Lower lobe of right lung (tissue), 2 donors: ENCODE measurements at regions not wholly inside any gene's neighbourhood (a gene's known extent, or its start where the extent isn't known, plus 50 kb on each side); places are given as distances from the start of the nearest gene placed in this dataset.
"Not testable (repeated sequence)": the region's sequence is repeated elsewhere in the genome, so short reads cannot be mapped to it uniquely, and the experiment has no call there.

ENCODE experiments used
- ATAC-seq, 2 donors: fragments of 200-7000 bp; cut with Tn5 transposase; one replicate each; pipeline ENCODE4 v1.9.1; 2020 to 2022; ENCODE audit warnings: mild to moderate bottlenecking in 2 of 2, moderate library complexity in 2 of 2
- DNase-seq: peaks from one replicate; pipeline ENCODE4 v3.0.0-alpha.2; 2020
- H3K27ac ChIP-seq: fragments of 200-600 bp; one replicate; pipeline ENCODE4 v1.8.0; 2022
- H3K27me3 ChIP-seq: fragments of 200-600 bp; one replicate; pipeline ENCODE4 v1.8.0; 2022; ENCODE audit warnings: low read depth
- H3K36me3 ChIP-seq: fragments of 200-600 bp; one replicate; pipeline ENCODE4 v1.8.0; 2022; ENCODE audit warnings: mild to moderate bottlenecking
- H3K4me1 ChIP-seq: fragments of 200-600 bp; one replicate; pipeline ENCODE4 v1.8.0; 2022
- H3K4me3 ChIP-seq: fragments of 200-600 bp; one replicate; pipeline ENCODE4 v1.8.0; 2022; ENCODE audit warnings: mild to moderate bottlenecking
- H3K9me3 ChIP-seq: fragments of 200-600 bp; one replicate; pipeline ENCODE4 v1.8.0; 2022
- intact Hi-C: fragments of 100-400 bp; cut with DNase I; formaldehyde crosslinking; loops from one replicate; pipeline ENCODE4 v1.11.0; 2022
- TF ChIP-seq, protein P1 (sequence below): fragments of 200-600 bp; IDR thresholded peaks from one replicate; pipeline ENCODE4 v1.8.0; 2022; ENCODE audit warnings: antibody characterized with exemption, mild to moderate bottlenecking
- donor health status: DM: no; HTN: yes; CAD: no; lungs with severe emphysema.

DNA sequence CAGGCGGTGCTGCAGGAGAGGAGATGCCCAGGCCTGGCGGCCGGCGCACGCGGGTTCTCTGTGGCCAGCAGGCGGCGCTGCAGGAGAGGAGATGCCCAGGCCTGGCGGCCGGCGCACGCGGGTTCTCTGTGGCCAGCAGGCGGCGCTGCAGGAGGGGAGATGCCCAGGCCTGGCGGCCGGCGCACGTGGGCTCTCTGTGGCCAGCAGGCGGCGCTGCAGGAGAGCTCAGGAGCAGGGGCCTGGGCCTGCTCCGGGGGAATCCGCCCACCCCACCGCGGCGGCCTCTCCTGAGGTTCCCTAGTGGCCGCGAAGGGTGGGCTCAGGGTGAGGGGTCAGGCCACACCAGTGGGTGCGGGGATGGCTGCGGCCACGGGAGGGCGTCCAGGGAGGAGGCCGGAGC, 75.9 kb downstream of the OR4F16 start:
- not testable (repeated sequence) for DNase-seq

DNA sequence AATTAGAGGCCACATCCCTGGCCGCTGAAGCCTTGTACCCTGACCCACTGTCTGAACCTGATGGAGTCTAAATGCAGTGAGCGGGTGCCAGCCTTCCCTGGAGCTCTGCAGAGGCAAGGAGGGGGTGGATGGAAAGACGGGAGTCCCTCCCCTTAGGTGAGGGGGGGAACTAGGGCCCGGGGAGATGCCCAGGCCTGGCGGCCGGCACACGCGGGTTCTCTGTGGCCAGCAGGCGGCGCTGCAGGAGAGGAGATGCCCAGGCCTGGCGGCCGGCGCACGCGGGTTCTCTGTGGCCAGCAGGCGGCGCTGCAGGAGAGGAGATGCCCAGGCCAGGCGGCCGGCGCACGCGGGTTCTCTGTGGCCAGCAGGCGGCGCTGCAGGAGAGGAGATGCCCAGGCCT, 77.3 kb downstream of the OR4F16 start:
- ATAC-seq, H3K36me3 ChIP-seq, H3K4me3 ChIP-seq, DNase-seq, H3K9me3 ChIP-seq, H3K27me3 ChIP-seq, H3K4me1 ChIP-seq, intact Hi-C loops, H3K27ac ChIP-seq: not testable (repeated sequence)

More for the DNA sequence above, 75.9 kb downstream of the OR4F16 start:
- H3K4me3 ChIP-seq, H3K27ac ChIP-seq, intact Hi-C loops, H3K9me3 ChIP-seq, H3K4me1 ChIP-seq, H3K36me3 ChIP-seq, H3K27me3 ChIP-seq, ATAC-seq: not testable (repeated sequence)

DNA sequence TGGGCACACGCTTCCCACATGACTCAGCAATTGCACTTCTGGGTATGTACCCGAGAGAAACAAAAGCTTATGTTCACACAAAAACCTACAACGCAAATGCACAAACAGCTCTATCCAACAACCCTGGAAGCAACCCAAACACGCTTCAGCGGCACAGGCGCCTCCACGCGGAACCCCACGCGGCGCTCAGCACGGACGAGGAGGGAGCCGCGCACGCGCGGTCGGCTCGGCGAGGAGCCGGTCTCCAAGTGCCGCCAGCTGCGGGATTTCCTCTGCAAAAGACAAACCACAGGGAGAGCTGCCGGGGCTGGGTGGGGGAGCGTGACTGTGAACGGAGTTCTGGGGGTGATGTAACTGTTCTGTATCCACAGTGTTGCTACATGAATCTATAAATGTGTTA, 81.2 kb downstream of the OR4F16 start:
- ATAC-seq, H3K4me1 ChIP-seq, H3K9me3 ChIP-seq, H3K4me3 ChIP-seq, H3K27me3 ChIP-seq, DNase-seq, H3K36me3 ChIP-seq, H3K27ac ChIP-seq, intact Hi-C loops: not testable (repeated sequence)

DNA sequence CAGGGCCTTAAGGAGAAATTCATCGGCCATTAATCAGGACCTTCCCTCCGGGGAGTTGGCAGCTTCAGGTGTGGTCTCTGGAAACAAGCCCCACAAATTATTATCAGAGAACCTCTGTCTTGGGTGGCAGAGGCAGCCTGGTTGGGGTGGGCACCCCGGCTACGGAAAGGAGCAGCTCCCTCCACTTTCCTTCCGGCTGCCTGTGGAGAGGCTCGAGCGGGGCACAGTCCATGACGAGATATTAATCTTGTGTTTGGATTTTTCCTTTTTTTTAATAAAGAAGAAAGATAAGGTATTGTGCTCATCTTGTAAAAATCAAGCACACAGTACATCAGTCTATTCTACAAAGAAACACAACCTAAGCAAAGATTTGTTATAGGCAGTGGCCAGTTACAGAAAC, 98.2 kb downstream of the OR4F16 start:
- DNase-seq, intact Hi-C loops: not testable (repeated sequence)

DNA sequence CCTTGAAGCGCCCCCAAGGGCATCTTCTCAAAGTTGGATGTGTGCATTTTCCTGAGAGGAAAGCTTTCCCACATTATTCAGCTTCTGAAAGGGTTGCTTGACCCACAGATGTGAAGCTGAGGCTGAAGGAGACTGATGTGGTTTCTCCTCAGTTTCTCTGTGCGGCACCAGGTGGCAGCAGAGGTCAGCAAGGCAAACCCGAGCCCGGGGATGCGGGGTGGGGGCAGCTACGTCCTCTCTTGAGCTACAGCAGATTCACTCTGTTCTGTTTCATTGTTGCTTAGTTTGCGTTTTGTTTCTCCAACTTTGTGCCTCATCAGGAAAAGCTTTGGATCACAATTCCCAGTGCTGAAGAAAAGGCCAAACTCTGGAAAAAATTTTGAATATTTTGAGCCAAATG, 100.5 kb downstream of the OR4F16 start:
- H3K27ac ChIP-seq, H3K27me3 ChIP-seq, H3K4me3 ChIP-seq, intact Hi-C loops, H3K9me3 ChIP-seq, H3K36me3 ChIP-seq, H3K4me1 ChIP-seq, ATAC-seq: not testable (repeated sequence)
- DNase-seq: peak; percentile 63
- TF ChIP-seq, protein P1, sequence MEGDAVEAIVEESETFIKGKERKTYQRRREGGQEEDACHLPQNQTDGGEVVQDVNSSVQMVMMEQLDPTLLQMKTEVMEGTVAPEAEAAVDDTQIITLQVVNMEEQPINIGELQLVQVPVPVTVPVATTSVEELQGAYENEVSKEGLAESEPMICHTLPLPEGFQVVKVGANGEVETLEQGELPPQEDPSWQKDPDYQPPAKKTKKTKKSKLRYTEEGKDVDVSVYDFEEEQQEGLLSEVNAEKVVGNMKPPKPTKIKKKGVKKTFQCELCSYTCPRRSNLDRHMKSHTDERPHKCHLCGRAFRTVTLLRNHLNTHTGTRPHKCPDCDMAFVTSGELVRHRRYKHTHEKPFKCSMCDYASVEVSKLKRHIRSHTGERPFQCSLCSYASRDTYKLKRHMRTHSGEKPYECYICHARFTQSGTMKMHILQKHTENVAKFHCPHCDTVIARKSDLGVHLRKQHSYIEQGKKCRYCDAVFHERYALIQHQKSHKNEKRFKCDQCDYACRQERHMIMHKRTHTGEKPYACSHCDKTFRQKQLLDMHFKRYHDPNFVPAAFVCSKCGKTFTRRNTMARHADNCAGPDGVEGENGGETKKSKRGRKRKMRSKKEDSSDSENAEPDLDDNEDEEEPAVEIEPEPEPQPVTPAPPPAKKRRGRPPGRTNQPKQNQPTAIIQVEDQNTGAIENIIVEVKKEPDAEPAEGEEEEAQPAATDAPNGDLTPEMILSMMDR: peak; percentile 20

More for the DNA sequence above, 98.2 kb downstream of the OR4F16 start:
- H3K9me3 ChIP-seq, H3K27me3 ChIP-seq, ATAC-seq, H3K27ac ChIP-seq, H3K4me1 ChIP-seq, H3K4me3 ChIP-seq, H3K36me3 ChIP-seq: not testable (repeated sequence)
